K562 (cell line): ENCODE measurements at regions not wholly inside any gene's neighbourhood (a gene's known extent, or its start where the extent isn't known, plus 50 kb on each side); places are given as distances from the start of the nearest gene placed in this dataset.

Experiments
- ATAC-seq: fragments of 200-7000 bp; cut with Tn5 transposase; 3 replicates; pipeline ENCODE4 v1.9.1; 2020; ENCODE audit warnings: moderate library complexity
- BruUV-seq: library from RNA; stranded (reverse); fragments of 400-500 nt; replicated peaks from 2 replicates; lab custom pipeline; 2021; lab: Mats Ljungman, UMichigan
- CTCF ChIA-PET: fragments of 300-600 bp; formaldehyde crosslinking; extraction: SDS; loops from one replicate; lab custom pipeline; 2021; ENCODE audit warnings: low intra/inter-chr PET ratio; lab: Yijun Ruan, JAX
- POLR2A ChIA-PET: fragments of 300-600, 350-650 bp; sonication (Branson Sonifier 250); formaldehyde crosslinking; extraction: SDS; loops from one replicate; lab custom pipeline; 2021; ENCODE audit warnings: antibody characterized with exemption, inconsistent platforms; lab: Yijun Ruan, JAX
- DNase-seq, 4 experiments: peaks; one replicate each; pipeline versions ENCODE4 v3.0.0 to v3.0.0-alpha.2; 2011 to 2018; ENCODE audit warnings: low spot score in 3 of 4, mixed read lengths in 3 of 4; ENCODE audit errors: extremely low read depth in 1 of 4
- FAIRE-seq: peaks from 2 replicates; lab custom pipeline; 2011; peaks lifted over from hg19 to GRCh38; lab: Jason Lieb, UNC
- H2AFZ ChIP-seq: 2 replicates; pipeline ENCODE4 v1.6.0; 2011; ENCODE audit warnings: low read depth, low read length, control low read depth, inconsistent platforms
- H3K27ac ChIP-seq: fragments of 200-600 bp; 3 replicates; pipeline ENCODE4 v1.8.0; 2011; ENCODE audit warnings: low read depth, mild to moderate bottlenecking, control low read depth, inconsistent platforms, low read length, moderate library complexity, mixed read lengths; ENCODE audit errors: extremely low read depth
- H3K27me3 ChIP-seq, 2 experiments: fragments of 300-600 bp in 1 of 2; 2 replicates in 1 of 2; 3 replicates in 1 of 2; pipeline versions ENCODE4 v1.6.0 to v1.8.0; 2011; ENCODE audit warnings: inconsistent platforms in 2 of 2, low read length in 2 of 2, mild to moderate bottlenecking in 1 of 2, mixed read lengths in 1 of 2, moderate library complexity in 1 of 2; ENCODE audit not compliant: control insufficient read depth in 2 of 2, insufficient read depth in 2 of 2
- H3K36me3 ChIP-seq: fragments of 300-600 bp; 3 replicates; pipeline ENCODE4 v1.8.0; 2011; ENCODE audit warnings: mild to moderate bottlenecking, low read length, inconsistent platforms; ENCODE audit not compliant: control insufficient read depth, insufficient read depth
- H3K4me1 ChIP-seq, 2 experiments: fragments of 200-600 bp in 1 of 2; replicated peaks in 1 of 2; 2 replicates in 1 of 2; 3 replicates in 1 of 2; pipeline versions ENCODE4 v1.5.1 to v1.8.0; 2011; ENCODE audit warnings: inconsistent platforms in 2 of 2, low read length in 2 of 2, mild to moderate bottlenecking in 1 of 2, mixed read lengths in 1 of 2, moderate library complexity in 1 of 2; ENCODE audit not compliant: control insufficient read depth in 2 of 2, insufficient read depth in 2 of 2
- H3K4me2 ChIP-seq: 2 replicates; pipeline ENCODE4 v1.6.1; 2011; ENCODE audit warnings: low read length, control low read depth, inconsistent platforms, mixed read lengths; ENCODE audit not compliant: insufficient read depth
- H3K4me3 ChIP-seq: fragments of 200-600 bp; sonication (generic), shearing (Covaris generic); 2 replicates; pipeline ENCODE4 v1.5.1; 2016; ENCODE audit warnings: control low read depth, inconsistent platforms
- H3K79me2 ChIP-seq: fragments of 200-600 bp; 3 replicates; pipeline ENCODE4 v1.8.0; 2011; ENCODE audit warnings: low read length, inconsistent platforms; ENCODE audit not compliant: control insufficient read depth, insufficient read depth
- H3K9ac ChIP-seq, 2 experiments: 2 replicates each; pipeline versions ENCODE4 v1.6.0 to v1.6.1; 2011; ENCODE audit warnings: low read depth in 2 of 2, low read length in 2 of 2, control low read depth in 1 of 2, inconsistent platforms in 1 of 2, mild to moderate bottlenecking in 1 of 2, mixed read lengths in 1 of 2; ENCODE audit not compliant: insufficient read depth in 1 of 2
- H3K9me1 ChIP-seq: one replicate; pipeline ENCODE4 v1.6.0; 2011; ENCODE audit warnings: inconsistent platforms, mild to moderate bottlenecking, low read length, moderate library complexity; ENCODE audit not compliant: control insufficient read depth, insufficient read depth
- H3K9me3 ChIP-seq: replicated peaks from 2 replicates; pipeline ENCODE4 v1.5.1; 2011; ENCODE audit warnings: low read depth, low read length, inconsistent platforms; ENCODE audit not compliant: control insufficient read depth, insufficient read depth
- H4K20me1 ChIP-seq: replicated peaks from 2 replicates; pipeline ENCODE4 v1.6.1; 2011; ENCODE audit warnings: low read length, inconsistent platforms, mixed read lengths; ENCODE audit not compliant: control insufficient read depth, insufficient read depth
- BRF2 ChIP-seq: IDR thresholded peaks from 3 replicates; pipeline ENCODE4 v1.6.1; 2011; ENCODE audit warnings: borderline replicate concordance, mild to moderate bottlenecking; ENCODE audit not compliant: insufficient read length, insufficient read depth
- CREB5 ChIP-seq: fragments of 250-450 bp; sonication (Bioruptor Pico); IDR thresholded peaks from 2 replicates; pipeline ENCODE4 v1.5.0; 2020; ENCODE audit warnings: mild to moderate bottlenecking
- HEY1 ChIP-seq: fragments of 250-450 bp; sonication (Bioruptor Pico); IDR thresholded peaks from 2 replicates; pipeline ENCODE4 v1.5.0; 2020; ENCODE audit warnings: mild to moderate bottlenecking, moderate library complexity, borderline replicate concordance
- MGA ChIP-seq: fragments of 450-650 bp; IDR thresholded peaks from 2 replicates; pipeline ENCODE4 v1.6.1; 2016; ENCODE audit warnings: mild to moderate bottlenecking, moderate library complexity
- SIN3B ChIP-seq: fragments of 450-650 bp; IDR thresholded peaks from 2 replicates; pipeline ENCODE4 v1.6.1; 2017; ENCODE audit warnings: low read depth, mild to moderate bottlenecking, moderate library complexity
- SIX5 ChIP-seq, 2 experiments: IDR thresholded peaks; 2 replicates each; pipeline ENCODE4 v1.6.1; 2011; ENCODE audit warnings: low read length in 2 of 2, borderline replicate concordance in 1 of 2, low read depth in 1 of 2, mild to moderate bottlenecking in 1 of 2, moderate library complexity in 1 of 2; ENCODE audit not compliant: insufficient read depth in 1 of 2
- SREBF1 ChIP-seq: fragments of 150-350 bp; IDR thresholded peaks from 2 replicates; pipeline ENCODE4 v1.6.1; 2014; ENCODE audit warnings: antibody characterized with exemption, low read depth, low read length, borderline replicate concordance
- WGBS: fragments of 100-300 bp; shearing (Covaris generic); methylation state at CpG from one replicate; pipeline ENCODE4 v1.1.6; 2016; ENCODE audit warnings: low coverage, mixed read lengths; ENCODE audit not compliant: insufficient coverage; ENCODE audit errors: missing lambda C conversion rate; 5-methylcytosine and 5-hydroxymethylcytosine counted together
- in situ Hi-C: fragments of 300-500 bp; cut with MboI; formaldehyde crosslinking; loops from 4 replicates; pipeline ENCODE4 v1.15.0; 2018; ENCODE audit warnings: inconsistent platforms, mixed read lengths
- intact Hi-C: fragments of 100-400 bp; cut with micrococcal nuclease; formaldehyde crosslinking; loops from 2 replicates; pipeline ENCODE4 v1.14.2; 2022

- Histone ChIP-seq H3K27ac (no peak overlapping the region), H2AFZ (no peak overlapping the region), H3K36me3 (no peaks in the 10 kb centered on the region), H3K79me2 (no peaks in the 10 kb centered on the region), H3K4me1 (no peaks in the 10 kb centered on the region), H3K4me3 (no peak overlapping the region), H3K9me3 (no peaks in the 10 kb centered on the region), H3K27me3 (no peaks in the 10 kb centered on the region), H3K9ac (no peak overlapping the region), H3K4me2 (no peak overlapping the region), H3K9me1 (no peaks in the 10 kb centered on the region), H4K20me1 (no peaks in the 10 kb centered on the region)
- ATAC-seq (no peak), FAIRE-seq (no peak), DNase-seq (no peak)
- intact Hi-C loops, result no loop called here
- CTCF ChIA-PET, result no interaction called here
- in situ Hi-C loops, result no loop called here
- no TSS peak for BruUV-seq
- 4% methylated on average over 4 of the region's 4 CpGs for WGBS
- POLR2A ChIA-PET, result no interaction called here
- TF ChIP-seq CREB5 (CRISPR knock-in tag) (no peak), SIN3B (no peak), SREBF1 (no peak), MGA (no peak), HEY1 (CRISPR knock-in tag) (no peak), BRF2 (no peak), SIX5 (IDR thresholded peaks at IDR 0.05; ENCODE audit: borderline replicate concordance in 1 of 2, insufficient read depth in 1 of 2, low read depth in 1 of 2, low read length in 2 of 2) (no peak)
These were observed 258.0 kb upstream of the ATP2B1 start for GRCh38 chr12:89966495-89967240.
